Kidney (tissue), 13 donors: ENCODE measurements at regions not wholly inside any gene's neighbourhood (a gene's known extent, or its start where the extent isn't known, plus 50 kb on each side); places are given as distances from the start of the nearest gene placed in this dataset.
A peak's percentile ranks its signal among the peaks of the same experiment; 100 is the strongest.

Experiments used
- DNase-seq, 5 donors: peaks; one replicate each; pipeline ENCODE4 v3.0.0-alpha.2; 2013 to 2020
- FAIRE-seq: peaks from 2 replicates; lab custom pipeline; 2012; peaks lifted over from hg19 to GRCh38; lab: Jason Lieb, UNC
- H3K27ac ChIP-seq, 2 donors: one replicate each; pipeline ENCODE4 v1.7.0; 2013; ENCODE audit warnings: low read depth in 2 of 2, low read length in 2 of 2, inconsistent platforms in 1 of 2
- H3K27me3 ChIP-seq: one replicate; pipeline ENCODE4 v1.7.1; 2013; ENCODE audit warnings: low read length, inconsistent platforms; ENCODE audit not compliant: control insufficient read depth, insufficient read depth
- H3K36me3 ChIP-seq, 3 donors: one replicate each; pipeline versions ENCODE4 v1.7.0 to v1.7.1; 2013; ENCODE audit warnings: low read length in 3 of 3, control low read depth in 1 of 3, inconsistent platforms in 1 of 3; ENCODE audit not compliant: insufficient read depth in 3 of 3, control insufficient read depth in 2 of 3
- H3K4me1 ChIP-seq, 3 donors: one replicate each; pipeline versions ENCODE4 v1.7.0 to v1.7.1; 2013; ENCODE audit warnings: low read length in 3 of 3, inconsistent platforms in 1 of 3, low read depth in 1 of 3; ENCODE audit not compliant: control insufficient read depth in 2 of 3, insufficient read depth in 2 of 3
- H3K4me3 ChIP-seq, 3 donors: one replicate each; pipeline versions ENCODE4 v1.7.0 to v1.8.1; 2013; ENCODE audit warnings: low read length in 3 of 3, control low read depth in 1 of 3, inconsistent platforms in 1 of 3
- H3K9ac ChIP-seq, 3 donors: one replicate each; pipeline versions ENCODE4 v1.7.0 to v1.7.1; 2013; ENCODE audit warnings: low read length in 3 of 3, control low read depth in 1 of 3, inconsistent platforms in 1 of 3
- H3K9me3 ChIP-seq, 3 donors: one replicate each; pipeline versions ENCODE4 v1.7.0 to v1.7.1; 2013; ENCODE audit warnings: low read length in 3 of 3, control low read depth in 1 of 3, inconsistent platforms in 1 of 3; ENCODE audit not compliant: control insufficient read depth in 2 of 3, insufficient read depth in 1 of 3
- intact Hi-C: fragments of 100-400 bp; cut with DNase I; formaldehyde crosslinking; loops from one replicate; pipeline ENCODE4 v1.11.1; 2022
- TF ChIP-seq, protein P1 (sequence below): IDR thresholded peaks from 3 replicates; pipeline ENCODE4 v1.5.1; 2012; ENCODE audit warnings: mild to moderate bottlenecking, moderate library complexity, borderline replicate concordance; ENCODE audit not compliant: insufficient read depth; ENCODE audit errors: extremely low read depth
- donor health status: control.
- donor health status: control.
- donor health status: control.
- donor health status: control.
- donor health status: control.
- donor health status: DM: yes; HTN: yes; CAD: no.
- donor health status: Normal renal cell carcinoma (clear cell type).

GRCh38 chr12:59196989-59197388 lies 276.7 kb upstream of the LRIG3 start:
- intact Hi-C loops: no loop called here
- Histone ChIP-seq H3K27ac (no peak overlapping the region), H3K36me3 (no peaks in the 10 kb centered on the region), H3K27me3 (no peaks in the 10 kb centered on the region), H3K9ac (no peak overlapping the region), H3K4me3 (no peak overlapping the region), H3K9me3 (no peaks in the 10 kb centered on the region), H3K4me1 (no peaks in the 10 kb centered on the region)
- FAIRE-seq: no peak
- TF ChIP-seq, protein P1, sequence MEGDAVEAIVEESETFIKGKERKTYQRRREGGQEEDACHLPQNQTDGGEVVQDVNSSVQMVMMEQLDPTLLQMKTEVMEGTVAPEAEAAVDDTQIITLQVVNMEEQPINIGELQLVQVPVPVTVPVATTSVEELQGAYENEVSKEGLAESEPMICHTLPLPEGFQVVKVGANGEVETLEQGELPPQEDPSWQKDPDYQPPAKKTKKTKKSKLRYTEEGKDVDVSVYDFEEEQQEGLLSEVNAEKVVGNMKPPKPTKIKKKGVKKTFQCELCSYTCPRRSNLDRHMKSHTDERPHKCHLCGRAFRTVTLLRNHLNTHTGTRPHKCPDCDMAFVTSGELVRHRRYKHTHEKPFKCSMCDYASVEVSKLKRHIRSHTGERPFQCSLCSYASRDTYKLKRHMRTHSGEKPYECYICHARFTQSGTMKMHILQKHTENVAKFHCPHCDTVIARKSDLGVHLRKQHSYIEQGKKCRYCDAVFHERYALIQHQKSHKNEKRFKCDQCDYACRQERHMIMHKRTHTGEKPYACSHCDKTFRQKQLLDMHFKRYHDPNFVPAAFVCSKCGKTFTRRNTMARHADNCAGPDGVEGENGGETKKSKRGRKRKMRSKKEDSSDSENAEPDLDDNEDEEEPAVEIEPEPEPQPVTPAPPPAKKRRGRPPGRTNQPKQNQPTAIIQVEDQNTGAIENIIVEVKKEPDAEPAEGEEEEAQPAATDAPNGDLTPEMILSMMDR: no peak
- DNase-seq: no peak

DNA sequence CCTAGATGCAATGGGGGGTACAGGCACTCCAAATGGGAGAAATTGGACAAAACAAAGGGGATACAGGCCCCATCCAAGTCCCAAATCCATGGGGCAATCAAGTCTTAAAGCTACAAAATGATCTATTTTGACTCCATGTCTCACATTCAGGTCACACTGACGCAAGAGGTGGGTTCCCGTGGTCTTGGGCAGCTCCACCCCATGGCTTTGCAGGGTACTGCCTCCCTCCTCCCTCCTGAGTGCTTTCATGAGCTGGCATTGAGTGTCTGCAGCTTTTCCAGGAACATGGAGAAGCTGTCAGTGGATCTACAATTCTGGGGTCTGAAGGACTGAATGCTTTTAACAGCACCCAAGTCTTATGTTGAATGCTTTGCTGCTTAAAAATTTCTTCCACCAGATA lies 274.5 kb upstream of the LRIG3 start:
- Histone ChIP-seq H3K9me3 (no peaks in the 10 kb centered on the region), H3K27ac (no peak overlapping the region), H3K27me3 (no peaks in the 10 kb centered on the region), H3K9ac (no peak overlapping the region), H3K36me3 (no peaks in the 10 kb centered on the region), H3K4me3 (no peak overlapping the region), H3K4me1 (no peaks in the 10 kb centered on the region)
- intact Hi-C loops: no loop called here
- DNase-seq (peak in 1 of 5 donors; percentile 18), FAIRE-seq (no peak)
- TF ChIP-seq, protein P1: no peak

GRCh38 chr12:59193476-59194050 lies 273.3 kb upstream of the LRIG3 start:
- TF ChIP-seq, protein P1: no peak
- intact Hi-C loops: no loop called here
- no peak overlapping the region for H3K27ac ChIP-seq
- FAIRE-seq (no peak), DNase-seq (peak in 2 of 5 donors; percentile 19 to 31)
- H3K9ac ChIP-seq: no peak overlapping the region
- no peaks in the 10 kb centered on the region for H3K9me3 ChIP-seq
- no peaks in the 10 kb centered on the region for H3K27me3 ChIP-seq
- no peaks in the 10 kb centered on the region for H3K36me3 ChIP-seq
- H3K4me3 ChIP-seq: no peak overlapping the region
- H3K4me1 ChIP-seq: no peaks in the 10 kb centered on the region

- DNase-seq (peak in 2 of 5 donors; percentile 6), FAIRE-seq (no peak)
- intact Hi-C loops: no loop called here
- H3K4me3 ChIP-seq: no peak overlapping the region
- H3K9ac ChIP-seq: no peak overlapping the region
- H3K4me1 ChIP-seq: no peaks in the 10 kb centered on the region
- no peaks in the 10 kb centered on the region for H3K27me3 ChIP-seq
- no peaks in the 10 kb centered on the region for H3K36me3 ChIP-seq
- no peaks in the 10 kb centered on the region for H3K9me3 ChIP-seq
- TF ChIP-seq, protein P1: no peak
- H3K27ac ChIP-seq: no peak overlapping the region
Observed at GRCh38 chr12:59191372-59191771, 271.1 kb upstream of the LRIG3 start.
